NOMO-1 treated with DMSO at 0.1 percent for 48 hours (cell line): ENCODE measurements at regions not wholly inside any gene's neighbourhood (a gene's known extent, or its start where the extent isn't known, plus 50 kb on each side); places are given as distances from the start of the nearest gene placed in this dataset.
"Not testable (repeated sequence)": the region's sequence is repeated elsewhere in the genome, so short reads cannot be mapped to it uniquely, and the experiment has no call there.

Experiments used
- DNase-seq: peaks from one replicate; lab custom pipeline; 2025; ENCODE audit not compliant: unreplicated experiment; lab: John Stamatoyannopoulos, UW

DNA sequence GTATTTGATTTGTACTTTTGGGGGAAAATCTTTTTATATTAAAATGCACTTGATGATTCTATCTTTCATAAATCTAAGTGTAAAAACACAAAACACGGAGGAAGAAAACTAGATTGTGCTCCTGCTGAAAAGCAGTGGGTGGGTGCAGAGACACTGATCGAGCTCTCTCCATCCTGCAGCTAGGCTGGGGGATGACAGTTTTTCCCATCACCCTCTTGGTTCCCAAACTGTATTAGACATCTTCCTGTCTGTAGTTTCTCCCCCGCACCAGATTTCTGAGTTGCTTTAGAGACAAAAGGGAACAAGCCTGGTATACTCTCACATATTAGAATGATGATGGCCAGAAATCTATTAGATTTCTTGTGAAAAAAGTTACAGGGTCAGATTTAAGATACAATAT is 99.6 kb downstream of the FAM114A2 start:
- DNase-seq: no peak

- no peak for DNase-seq
Observed at GRCh38 chr5:153938191-153938842, 100.4 kb downstream of the FAM114A2 start.

DNA sequence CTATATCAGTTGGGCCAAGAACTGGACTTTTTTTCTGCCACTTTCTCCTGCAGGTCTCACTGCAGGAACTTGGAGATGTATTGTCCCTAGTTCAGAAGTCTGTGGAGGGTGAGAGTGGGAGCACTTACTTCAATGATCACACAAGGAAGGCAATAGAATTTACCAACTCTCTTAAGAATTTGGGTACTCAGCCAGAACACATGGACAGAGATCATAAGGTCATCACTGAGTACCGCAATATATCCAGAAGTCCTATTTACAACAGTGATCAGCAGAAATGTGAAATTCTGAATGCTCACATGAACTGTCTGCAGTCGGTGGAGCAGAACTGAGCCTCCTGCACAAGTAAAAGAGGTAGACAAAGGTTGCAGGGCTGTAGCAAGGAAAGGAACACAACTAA is 101.0 kb downstream of the FAM114A2 start:
- DNase-seq: no peak

GRCh38 chr5:153935151-153935550 is 103.6 kb downstream of the FAM114A2 start:
- not testable (repeated sequence) for DNase-seq

- no peak for DNase-seq
Observed at GRCh38 chr5:153926201-153926600, 112.5 kb downstream of the FAM114A2 start.

- DNase-seq: no peak
Observed at GRCh38 chr5:153919161-153919560, 119.5 kb downstream of the FAM114A2 start.

DNA sequence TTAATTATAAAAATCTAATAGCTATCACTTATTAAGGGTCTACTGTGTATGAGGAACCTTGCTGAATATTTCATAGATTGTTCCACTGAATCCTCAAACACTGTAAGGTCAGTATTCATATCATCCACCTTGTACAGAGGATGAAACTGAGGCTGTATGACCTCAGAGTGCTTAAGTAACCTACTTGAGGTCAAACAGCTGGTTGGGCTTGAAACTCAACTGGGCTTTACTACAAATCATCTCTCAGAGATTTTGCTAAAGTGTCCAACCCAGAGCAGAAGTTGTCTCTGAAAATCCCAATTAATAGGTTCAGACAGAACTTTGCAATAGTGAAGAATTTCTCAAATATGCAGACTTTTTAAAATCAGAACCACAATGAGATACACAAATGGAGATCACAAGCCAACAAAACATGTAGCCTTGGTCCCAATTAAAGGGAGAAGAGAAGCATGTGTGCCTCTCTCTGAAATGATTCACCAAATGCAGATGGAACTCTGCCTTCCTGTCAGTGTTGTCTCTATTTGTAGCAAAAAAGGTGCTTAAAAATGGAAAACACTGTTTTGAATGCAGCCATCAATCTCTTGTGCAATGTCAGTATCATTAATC is 131.4 kb downstream of the FAM114A2 start:
- DNase-seq: no peak

DNA sequence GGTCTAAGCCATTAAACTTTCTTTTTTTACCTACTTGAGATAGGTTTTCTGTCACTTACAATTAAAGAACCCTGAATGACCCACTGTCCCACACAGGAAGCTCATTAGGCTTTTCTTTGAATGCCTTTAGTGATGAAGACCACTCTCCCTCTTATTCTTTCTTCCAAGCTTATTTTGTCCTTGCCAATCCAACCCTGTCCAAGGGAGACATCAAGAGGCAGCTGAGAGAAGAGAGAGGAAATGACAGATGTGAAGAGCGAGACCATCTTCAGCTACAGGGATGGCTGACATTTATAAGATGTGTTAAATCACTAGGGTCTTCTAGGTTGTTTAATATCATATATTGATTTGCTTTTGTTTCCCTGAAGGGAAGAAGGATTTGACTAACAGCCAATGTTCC is 133.5 kb downstream of the FAM114A2 start:
- no peak for DNase-seq

DNA sequence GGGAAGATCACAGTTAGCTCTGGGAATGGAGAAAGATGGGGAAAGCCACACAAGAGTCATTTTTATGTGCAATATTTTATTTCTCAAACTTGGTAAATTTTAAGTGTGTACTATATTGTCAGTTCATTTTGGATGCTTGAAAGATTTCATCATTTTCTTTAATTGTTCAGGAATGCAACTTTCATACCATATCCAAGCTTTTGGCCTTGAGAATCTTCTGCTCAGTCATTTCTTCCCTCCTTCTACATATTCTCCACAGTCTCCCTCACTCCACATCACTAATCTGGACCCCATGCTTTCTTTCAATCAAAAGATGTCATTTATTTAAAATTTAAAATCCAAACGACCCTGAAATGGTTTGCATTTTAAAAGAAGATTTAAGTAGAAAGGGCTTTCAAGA is 135.4 kb downstream of the FAM114A2 start:
- no peak for DNase-seq

- no peak for DNase-seq
Observed at GRCh38 chr5:153902016-153902415, 136.7 kb downstream of the FAM114A2 start.

DNA sequence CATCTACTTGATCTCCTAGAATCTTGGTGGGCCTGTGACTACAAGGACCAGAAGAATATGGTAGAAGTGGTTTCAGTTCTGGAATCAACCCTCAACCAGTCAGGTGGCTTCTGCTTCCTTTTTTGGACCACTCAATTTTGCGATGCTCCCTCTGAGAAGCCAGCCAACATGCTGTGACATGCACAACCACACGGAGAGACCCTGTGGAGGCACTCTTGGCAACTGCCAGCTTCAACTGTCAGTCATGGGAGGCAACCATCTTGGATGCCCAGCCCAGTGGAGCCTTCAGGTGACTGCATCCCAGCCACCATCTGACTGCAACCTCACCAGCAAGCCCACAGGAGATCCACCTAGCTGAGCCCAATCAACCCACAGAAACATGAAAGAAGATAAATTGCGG is 137.3 kb downstream of the FAM114A2 start:
- DNase-seq: no peak

DNA sequence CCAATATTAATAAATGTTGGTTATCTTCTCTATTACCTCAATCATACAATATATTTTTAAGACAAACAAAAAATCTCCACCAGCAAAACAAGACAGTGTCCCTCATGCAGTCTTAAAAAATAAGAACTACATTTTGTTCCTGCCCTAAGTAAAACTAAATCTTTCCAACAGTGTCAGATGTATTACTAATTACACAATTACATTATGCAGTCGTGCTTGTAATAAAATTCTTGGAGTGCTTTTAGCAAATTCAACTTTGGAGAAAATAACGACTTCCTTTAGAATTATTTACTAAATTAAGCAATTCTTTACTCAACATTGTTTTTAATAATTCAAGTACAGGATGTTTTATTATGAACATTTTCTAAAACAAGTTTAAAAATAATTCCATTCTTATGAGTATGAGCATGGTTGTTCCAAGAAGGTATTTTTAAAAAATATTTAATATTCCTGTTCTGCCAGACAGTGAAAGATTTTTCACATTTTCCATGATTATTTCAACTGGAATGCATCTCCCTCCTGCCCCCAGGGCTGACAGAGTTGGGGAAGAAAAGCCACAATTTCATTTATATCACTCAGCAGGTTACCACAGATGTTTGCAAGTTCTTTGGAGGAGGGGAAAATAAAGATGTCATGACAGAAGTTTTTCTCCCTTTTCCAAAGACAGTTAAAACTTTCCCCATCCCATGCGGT is 137.9 kb downstream of the FAM114A2 start:
- no peak for DNase-seq

GRCh38 chr5:153899746-153900145 is 139.0 kb downstream of the FAM114A2 start:
- DNase-seq: no peak

DNA sequence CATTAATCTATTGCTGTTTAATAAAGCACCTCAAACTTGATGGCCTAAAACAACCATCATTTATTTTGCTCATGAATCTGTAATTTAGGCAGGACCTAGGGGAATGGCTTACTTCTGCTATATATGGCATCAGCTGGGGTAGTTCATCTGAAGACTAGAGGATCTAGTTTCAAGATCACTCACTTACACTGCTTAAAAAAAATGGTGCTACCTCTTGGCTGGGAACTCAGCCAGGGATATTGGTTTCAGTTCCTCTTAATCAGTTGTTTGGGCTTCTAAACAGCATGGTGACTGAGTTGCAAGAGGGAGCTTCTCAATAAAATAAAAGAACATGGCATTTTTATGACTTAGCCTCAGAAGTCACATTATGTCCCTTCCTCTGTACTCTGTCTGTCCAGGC is 142.0 kb downstream of the FAM114A2 start:
- DNase-seq: peak; percentile 95

- DNase-seq: no peak
Observed at GRCh38 chr5:153896117-153896516, 142.6 kb downstream of the FAM114A2 start.

- DNase-seq: no peak
Observed at GRCh38 chr5:153895266-153895665, 143.4 kb downstream of the FAM114A2 start.

GRCh38 chr5:153893817-153894216 is 144.9 kb downstream of the FAM114A2 start:
- no peak for DNase-seq

DNA sequence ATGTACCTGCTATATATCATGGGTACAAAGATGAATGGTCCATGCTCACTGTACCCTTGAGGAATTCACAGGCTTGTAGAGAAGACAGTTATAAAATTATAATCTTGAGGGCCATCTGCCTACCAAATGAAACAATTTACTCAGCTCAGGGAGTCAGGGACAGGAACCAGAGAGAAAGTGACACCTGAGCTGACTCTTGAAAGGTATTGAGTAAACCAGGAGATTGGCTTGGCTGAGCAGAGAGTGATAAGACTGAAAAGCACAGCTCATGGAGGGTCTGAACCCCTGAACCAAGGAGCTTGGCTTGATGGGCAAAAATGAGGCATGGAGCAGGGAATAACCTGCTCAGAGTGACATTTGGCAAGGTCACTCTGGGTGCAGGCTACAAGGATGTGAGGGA is 147.3 kb downstream of the FAM114A2 start:
- DNase-seq: no peak

GRCh38 chr5:153888781-153889180 is 149.9 kb downstream of the FAM114A2 start:
- DNase-seq: no peak

- DNase-seq: no peak
Observed at GRCh38 chr5:153885141-153885540, 153.6 kb downstream of the FAM114A2 start.

- no peak for DNase-seq
Observed at GRCh38 chr5:153884612-153884957, 154.1 kb downstream of the FAM114A2 start.

DNA sequence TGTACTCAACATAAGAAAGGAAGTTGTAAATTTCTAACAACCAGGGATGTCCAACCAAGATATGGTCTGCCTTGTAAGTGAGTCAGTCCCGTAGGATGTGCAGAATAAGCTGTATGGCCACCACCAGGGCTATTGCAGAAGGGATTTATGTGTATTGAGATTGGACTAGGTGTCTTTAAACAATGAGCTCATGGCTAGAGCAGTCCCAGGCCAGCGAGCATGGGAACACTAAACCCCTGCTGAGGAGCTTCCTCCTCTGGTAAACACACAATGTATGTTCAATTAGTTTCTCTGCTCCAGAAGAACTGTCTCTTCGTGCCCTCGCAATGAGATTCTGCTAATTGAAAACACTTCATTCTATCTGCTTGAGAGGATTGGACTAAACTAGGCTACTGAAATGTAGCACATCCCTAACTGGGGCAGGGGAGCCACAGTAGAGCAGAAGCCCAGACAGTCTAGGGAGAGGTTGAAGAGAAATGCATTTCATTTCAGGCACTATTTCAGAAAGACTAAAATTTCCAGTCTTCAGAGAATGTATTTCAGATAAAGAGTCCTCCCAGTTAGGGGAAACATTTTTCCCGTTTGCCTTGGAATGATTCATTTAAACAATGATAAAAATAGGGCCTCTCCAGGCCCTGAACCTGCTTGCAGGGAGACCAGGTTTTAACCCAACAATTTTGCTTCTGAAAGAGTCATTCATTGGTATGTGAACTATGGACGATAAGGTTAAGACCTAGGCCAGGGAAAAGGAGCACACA is 154.7 kb downstream of the FAM114A2 start:
- no peak for DNase-seq
